Upper lobe of left lung (tissue), 6 donors: ENCODE measurements at regions not wholly inside any gene's neighbourhood (a gene's known extent, or its start where the extent isn't known, plus 50 kb on each side); places are given as distances from the start of the nearest gene placed in this dataset.

ENCODE experiments used
- ATAC-seq, 2 donors: fragments of 200-7000 bp; cut with Tn5 transposase; one replicate each; pipeline ENCODE4 v1.9.1; 2022; ENCODE audit warnings: mild to moderate bottlenecking in 2 of 2, moderate library complexity in 2 of 2; ENCODE audit not compliant: low FRiP score in 2 of 2
- DNase-seq, 2 donors: peaks; one replicate each; pipeline ENCODE4 v3.0.0-alpha.2; 2019 to 2020
- H3K27ac ChIP-seq, 4 donors: fragments of 200-600 bp; sonication (generic); one replicate each; pipeline ENCODE4 v1.5.1; 2016 to 2019
- H3K27me3 ChIP-seq, 4 donors: fragments of 200-600 bp; sonication (generic); one replicate each; pipeline ENCODE4 v1.5.1; 2017 to 2019
- H3K36me3 ChIP-seq, 4 donors: fragments of 200-600 bp; sonication (generic); one replicate each; pipeline ENCODE4 v1.5.1; 2016 to 2019
- H3K4me1 ChIP-seq, 4 donors: fragments of 200-600 bp; sonication (generic); one replicate each; pipeline ENCODE4 v1.5.1; 2018 to 2019
- H3K4me3 ChIP-seq, 4 donors: fragments of 200-600 bp; sonication (generic); one replicate each; pipeline ENCODE4 v1.5.1; 2017 to 2019; ENCODE audit warnings: mild to moderate bottlenecking in 2 of 4, moderate library complexity in 1 of 4
- H3K9me3 ChIP-seq, 4 donors: fragments of 200-600 bp; sonication (generic); one replicate each; pipeline ENCODE4 v1.5.1; 2018 to 2019
- CTCF ChIP-seq, 6 experiments: fragments of 450-650 bp in 4 of 6; fragments of 200-600 bp in 2 of 6; sonication (generic) in 2 of 6; IDR thresholded peaks; one replicate each; pipeline ENCODE4 v1.5.1; 2016 to 2019; ENCODE audit warnings: antibody characterized with exemption in 6 of 6
- EP300 ChIP-seq, 4 donors: sonication (generic); formaldehyde crosslinking; IDR thresholded peaks; one replicate each; pipeline ENCODE4 v1.5.1; 2017; ENCODE audit warnings: antibody characterized with exemption in 4 of 4, control low read depth in 2 of 4
- POLR2A ChIP-seq, 4 donors: fragments of 450-650 bp; IDR thresholded peaks; one replicate each; pipeline ENCODE4 v1.5.1; 2016 to 2017; ENCODE audit warnings: antibody characterized with exemption in 4 of 4, mild to moderate bottlenecking in 2 of 4
- POLR2AphosphoS5 ChIP-seq, 2 donors: sonication (generic); formaldehyde crosslinking; IDR thresholded peaks; one replicate each; pipeline ENCODE4 v1.5.1; 2017; ENCODE audit warnings: antibody characterized with exemption in 2 of 2
- WGBS, 2 donors: methylation state at CpG; one replicate each; pipeline ENCODE4 v1.1.5; 2017 to 2018; 5-methylcytosine and 5-hydroxymethylcytosine counted together
- donor health status: DM: no; HTN: no; CAD: no; lungs with moderate emphysema.
- donor health status: DM: no; HTN: yes; CAD: no; lungs with severe emphysema.

GRCh38 chrX:150167482-150168324 is 195.4 kb upstream of the MAMLD1 start:
- no peak for DNase-seq
- TF ChIP-seq POLR2AphosphoS5 (IDR thresholded peaks at IDR 0.05) (no peak), EP300 (IDR thresholded peaks at IDR 0.05) (no peak), POLR2A (IDR thresholded peaks at IDR 0.05) (no peak), CTCF (IDR thresholded peaks at IDR 0.05) (no peak)
- Histone ChIP-seq H3K27ac (no peak overlapping the region), H3K36me3 (no peaks in the 10 kb centered on the region), H3K4me3 (no peak overlapping the region), H3K27me3 (no peaks in the 10 kb centered on the region), H3K9me3 (no peaks in the 10 kb centered on the region), H3K4me1 (no peaks in the 10 kb centered on the region)
- ATAC-seq = no peak
- 75 to 88% methylated on average over 4 to 5 of the region's 5 CpGs for WGBS, 2 donors

GRCh38 chrX:150182161-150182560 is 181.0 kb upstream of the MAMLD1 start:
- TF ChIP-seq EP300 (IDR thresholded peaks at IDR 0.05) (no peak), POLR2AphosphoS5 (IDR thresholded peaks at IDR 0.05) (no peak), CTCF (IDR thresholded peaks at IDR 0.05) (no peak), POLR2A (IDR thresholded peaks at IDR 0.05) (no peak)
- no peak for DNase-seq
- no peak for ATAC-seq

GRCh38 chrX:150184491-150184890 is 178.6 kb upstream of the MAMLD1 start:
- Histone ChIP-seq H3K27ac (no peak overlapping the region), H3K27me3 (no peaks in the 10 kb centered on the region), H3K36me3 (no peaks in the 10 kb centered on the region), H3K4me1 (no peaks in the 10 kb centered on the region), H3K4me3 (no peak overlapping the region), H3K9me3 (no peaks in the 10 kb centered on the region)
- no peak for ATAC-seq
- TF ChIP-seq EP300 (IDR thresholded peaks at IDR 0.05) (no peak), POLR2A (IDR thresholded peaks at IDR 0.05) (no peak), POLR2AphosphoS5 (IDR thresholded peaks at IDR 0.05) (no peak), CTCF (IDR thresholded peaks at IDR 0.05) (no peak)
- 37 to 77% methylated on average over 2 to 3 of the region's 3 CpGs for WGBS, 2 donors
- DNase-seq = no peak

More at GRCh38 chrX:150182161-150182560, 181.0 kb upstream of the MAMLD1 start:
- no peaks in the 10 kb centered on the region for H3K27me3 ChIP-seq
- H3K4me1 ChIP-seq = no peaks in the 10 kb centered on the region
- no peaks in the 10 kb centered on the region for H3K9me3 ChIP-seq
- H3K4me3 ChIP-seq = no peak overlapping the region
- no peak overlapping the region for H3K27ac ChIP-seq
- no peaks in the 10 kb centered on the region for H3K36me3 ChIP-seq

GRCh38 chrX:150185766-150186165 is 177.4 kb upstream of the MAMLD1 start:
- no peaks in the 10 kb centered on the region for H3K4me1 ChIP-seq
- DNase-seq = no peak
- H3K27me3 ChIP-seq = no peaks in the 10 kb centered on the region
- H3K4me3 ChIP-seq = no peak overlapping the region
- H3K36me3 ChIP-seq = no peaks in the 10 kb centered on the region
- no peaks in the 10 kb centered on the region for H3K9me3 ChIP-seq
- ATAC-seq = no peak
- 81 to 83% methylated on average over 4 to 5 of the region's 5 CpGs for WGBS, 2 donors
- no peak overlapping the region for H3K27ac ChIP-seq
- no peak for TF ChIP-seq EP300 (IDR thresholded peaks at IDR 0.05)
- TF ChIP-seq POLR2AphosphoS5 (IDR thresholded peaks at IDR 0.05) = no peak
- TF ChIP-seq POLR2A (IDR thresholded peaks at IDR 0.05) = no peak
- no peak for TF ChIP-seq CTCF (IDR thresholded peaks at IDR 0.05)

- H3K36me3 ChIP-seq = no peaks in the 10 kb centered on the region
- H3K27ac ChIP-seq = no peak overlapping the region
- H3K9me3 ChIP-seq = no peaks in the 10 kb centered on the region
- DNase-seq (no peak), ATAC-seq (no peak)
- H3K27me3 ChIP-seq = no peaks in the 10 kb centered on the region
- 71 to 85% methylated on average over 5 of the region's 5 CpGs for WGBS, 2 donors
- no peak for TF ChIP-seq EP300 (IDR thresholded peaks at IDR 0.05)
- TF ChIP-seq POLR2AphosphoS5 (IDR thresholded peaks at IDR 0.05) = no peak
- no peak for TF ChIP-seq POLR2A (IDR thresholded peaks at IDR 0.05)
- TF ChIP-seq CTCF (IDR thresholded peaks at IDR 0.05) = no peak
- H3K4me3 ChIP-seq = no peak overlapping the region
- H3K4me1 ChIP-seq = no peaks in the 10 kb centered on the region
These were observed 170.3 kb upstream of the MAMLD1 start for GRCh38 chrX:150192816-150193215.
